ENCODE measurements at regions not wholly inside any gene's neighbourhood (a gene's known extent, or its start where the extent isn't known, plus 50 kb on each side); places are given as distances from the start of the nearest gene placed in this dataset.

DNA sequence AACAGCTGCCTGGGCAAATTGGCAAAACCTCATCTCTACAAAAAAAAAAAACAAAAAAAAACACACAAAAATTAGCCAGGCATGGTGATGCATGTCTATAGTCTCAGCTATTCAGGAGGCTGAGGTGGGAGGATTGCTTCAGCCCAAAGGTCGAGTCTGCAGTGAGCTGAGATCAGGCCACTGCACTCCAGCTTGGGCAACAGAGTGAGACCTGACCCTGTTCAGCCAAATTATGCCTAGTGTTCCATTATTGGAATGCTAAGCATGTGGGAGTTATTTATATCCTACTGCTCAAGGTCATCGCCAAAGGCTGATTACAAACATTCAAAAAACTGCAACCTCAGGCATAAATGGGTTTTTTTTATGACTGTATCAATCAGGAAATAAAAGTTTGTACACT, 1251.0 kb upstream of the PCDH9 start:
- Mint-ChIP-seq H3K36me3 (ENCODE audit: low read depth) (no peaks in the 10 kb centered on the region), H3K27me3 (no peaks in the 10 kb centered on the region), H3K27ac (no peak overlapping the region), H3K4me1 (no peaks in the 10 kb centered on the region), H3K4me3 (no peak overlapping the region), H3K9me3 (peaks cover 6% of the 10 kb centered on the region)
- ATAC-seq (replicated peaks): no peak

DNA sequence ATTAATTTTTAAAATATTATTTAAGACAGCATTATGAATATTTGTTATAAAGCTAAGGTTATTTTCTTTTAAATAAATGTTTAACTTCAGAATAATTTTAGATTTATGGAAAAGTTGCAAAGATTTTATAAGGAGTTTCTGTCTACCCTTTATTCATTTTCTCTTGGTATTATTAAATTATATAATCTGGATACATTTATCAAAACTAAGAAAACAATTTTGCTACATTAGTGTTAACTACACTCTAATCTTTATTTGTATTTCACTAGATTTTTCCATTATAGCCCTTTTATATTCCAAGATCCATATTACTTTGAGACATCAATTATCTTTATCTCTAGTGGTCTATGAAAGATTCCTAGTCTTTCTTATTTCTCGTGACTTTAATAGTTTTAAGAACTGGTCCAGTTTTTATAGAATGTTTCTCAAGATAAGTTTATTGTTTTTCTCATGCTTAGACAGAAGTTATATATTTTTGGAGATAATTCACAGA, 1243.7 kb upstream of the PCDH9 start:
- no peaks in the 10 kb centered on the region for H3K36me3 Mint-ChIP-seq (ENCODE audit: low read depth)
- H3K27ac Mint-ChIP-seq: no peak overlapping the region
- H3K4me1 Mint-ChIP-seq: no peaks in the 10 kb centered on the region
- no peaks in the 10 kb centered on the region for H3K27me3 Mint-ChIP-seq
- no peak overlapping the region for H3K4me3 Mint-ChIP-seq
- peaks cover 5% of the 10 kb centered on the region for H3K9me3 Mint-ChIP-seq
- no peak for ATAC-seq (replicated peaks)

DNA sequence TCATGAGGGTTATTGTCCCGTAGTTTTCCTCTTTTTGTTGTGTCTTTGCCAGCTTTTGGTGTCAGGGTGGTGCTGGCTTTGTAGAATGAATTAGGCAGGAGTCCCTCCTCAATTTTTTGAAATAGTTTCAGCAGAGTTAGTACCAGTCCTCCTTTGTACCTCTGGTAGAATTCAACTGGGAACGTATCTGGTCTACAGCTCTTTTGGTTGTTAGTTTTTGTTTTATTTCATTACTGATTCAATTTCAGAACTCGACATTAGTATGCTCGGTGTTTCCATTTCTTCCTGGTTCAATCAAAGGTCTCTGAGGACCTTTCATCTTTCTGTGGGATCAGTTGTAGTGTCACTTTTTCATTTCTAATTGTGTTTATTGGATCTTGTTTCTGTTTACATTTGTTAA, 1237.0 kb upstream of the PCDH9 start:
- Mint-ChIP-seq H3K4me3 (no peak overlapping the region), H3K4me1 (no peaks in the 10 kb centered on the region), H3K27me3 (no peaks in the 10 kb centered on the region), H3K27ac (no peak overlapping the region), H3K9me3 (peaks cover 8% of the 10 kb centered on the region), H3K36me3 (ENCODE audit: low read depth) (no peaks in the 10 kb centered on the region)
- ATAC-seq (replicated peaks): no peak

DNA sequence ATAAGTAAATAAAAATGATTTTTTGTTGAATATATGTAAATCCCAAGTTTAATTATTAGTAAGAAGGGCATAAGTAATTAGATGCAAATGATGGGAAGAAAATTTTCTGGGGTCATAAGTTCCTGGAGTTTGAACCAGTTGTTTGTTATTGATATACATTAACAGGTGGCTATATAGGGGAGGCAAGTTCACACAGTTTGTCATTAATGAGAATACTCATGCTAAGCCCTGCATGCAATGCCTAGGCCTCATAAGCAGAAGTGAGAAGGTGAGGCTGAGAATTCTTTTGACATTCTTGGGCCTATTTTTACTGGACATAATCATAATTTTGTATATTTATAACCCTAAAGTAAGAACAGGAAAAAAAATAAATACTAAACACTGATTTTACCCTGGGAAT, 1210.7 kb upstream of the PCDH9 start:
- Mint-ChIP-seq H3K4me1 (no peaks in the 10 kb centered on the region), H3K9me3 (peaks cover 5% of the 10 kb centered on the region), H3K27ac (no peak overlapping the region), H3K36me3 (ENCODE audit: low read depth) (no peaks in the 10 kb centered on the region), H3K27me3 (no peaks in the 10 kb centered on the region), H3K4me3 (no peak overlapping the region)
- no peak for ATAC-seq (replicated peaks)

DNA sequence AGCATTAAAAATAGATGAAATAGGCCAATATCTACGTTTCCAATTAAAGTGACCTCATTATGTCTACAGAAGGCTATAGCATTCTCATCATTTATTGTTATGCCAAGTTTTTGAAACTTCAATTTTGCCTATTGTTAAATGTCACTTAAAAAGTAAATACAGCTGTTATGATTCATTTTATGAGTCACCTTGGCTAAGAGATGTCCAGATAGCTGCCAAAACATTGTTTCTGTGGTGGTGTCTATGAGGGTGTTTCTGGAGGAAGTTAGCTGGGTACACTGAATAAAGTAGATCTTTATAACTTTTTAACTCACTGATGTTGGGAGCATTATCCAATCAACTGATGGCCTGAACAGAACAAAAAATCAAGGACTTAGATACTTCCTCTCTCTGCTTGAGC, 1209.7 kb upstream of the PCDH9 start:
- no peak overlapping the region for H3K4me3 Mint-ChIP-seq
- ATAC-seq (replicated peaks): no peak
- H3K27ac Mint-ChIP-seq: no peak overlapping the region
- H3K27me3 Mint-ChIP-seq: no peaks in the 10 kb centered on the region
- no peaks in the 10 kb centered on the region for H3K36me3 Mint-ChIP-seq (ENCODE audit: low read depth)
- no peaks in the 10 kb centered on the region for H3K4me1 Mint-ChIP-seq
- no peaks in the 10 kb centered on the region for H3K9me3 Mint-ChIP-seq

DNA sequence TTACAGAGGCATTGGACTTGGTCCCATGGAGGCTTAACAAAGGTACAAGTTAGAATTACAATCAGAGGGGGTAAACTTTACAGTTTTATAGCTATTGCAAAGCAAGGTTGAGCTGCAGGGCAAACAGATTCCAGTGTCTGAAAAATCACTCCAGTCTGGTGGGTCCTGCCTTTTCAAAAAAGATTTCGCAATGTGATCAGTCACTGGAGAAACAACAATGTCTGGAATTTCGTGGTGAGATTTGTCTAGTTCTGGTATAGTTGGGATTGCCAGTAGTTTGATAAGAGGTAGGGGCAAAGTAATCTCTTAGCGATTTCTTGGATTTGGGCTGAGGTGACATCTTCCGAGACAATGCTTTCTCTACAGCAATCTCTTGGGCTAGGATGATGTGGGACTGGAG, 1198.2 kb upstream of the PCDH9 start:
- no peak overlapping the region for H3K4me3 Mint-ChIP-seq
- no peaks in the 10 kb centered on the region for H3K27me3 Mint-ChIP-seq
- no peaks in the 10 kb centered on the region for H3K36me3 Mint-ChIP-seq (ENCODE audit: low read depth)
- ATAC-seq (replicated peaks): no peak
- H3K27ac Mint-ChIP-seq: no peak overlapping the region
- no peaks in the 10 kb centered on the region for H3K4me1 Mint-ChIP-seq
- H3K9me3 Mint-ChIP-seq: peaks cover 17% of the 10 kb centered on the region

DNA sequence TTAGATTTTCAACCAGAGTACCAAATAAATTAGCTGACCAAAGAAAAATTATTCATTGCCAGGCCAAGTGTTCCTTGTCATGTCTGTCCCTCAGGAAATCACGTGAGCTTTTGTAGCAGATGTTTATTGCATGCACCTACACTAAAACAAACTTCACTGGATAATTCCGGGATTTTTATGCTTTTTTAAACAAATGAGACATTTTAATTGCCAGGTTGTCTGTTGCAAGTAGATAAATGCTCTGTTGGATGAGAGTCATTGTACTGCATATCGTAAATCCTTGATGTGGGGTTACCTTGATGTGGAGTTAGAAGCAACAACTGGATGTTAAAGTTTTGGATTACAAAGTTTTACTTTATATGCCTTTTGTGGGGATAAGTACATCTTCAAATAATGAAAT, 1187.7 kb upstream of the PCDH9 start:
- H3K9me3 Mint-ChIP-seq: peaks cover 22% of the 10 kb centered on the region
- H3K36me3 Mint-ChIP-seq (ENCODE audit: low read depth): no peaks in the 10 kb centered on the region
- H3K27me3 Mint-ChIP-seq: no peaks in the 10 kb centered on the region
- no peak overlapping the region for H3K27ac Mint-ChIP-seq
- H3K4me3 Mint-ChIP-seq: no peak overlapping the region
- no peaks in the 10 kb centered on the region for H3K4me1 Mint-ChIP-seq
- no peak for ATAC-seq (replicated peaks)

DNA sequence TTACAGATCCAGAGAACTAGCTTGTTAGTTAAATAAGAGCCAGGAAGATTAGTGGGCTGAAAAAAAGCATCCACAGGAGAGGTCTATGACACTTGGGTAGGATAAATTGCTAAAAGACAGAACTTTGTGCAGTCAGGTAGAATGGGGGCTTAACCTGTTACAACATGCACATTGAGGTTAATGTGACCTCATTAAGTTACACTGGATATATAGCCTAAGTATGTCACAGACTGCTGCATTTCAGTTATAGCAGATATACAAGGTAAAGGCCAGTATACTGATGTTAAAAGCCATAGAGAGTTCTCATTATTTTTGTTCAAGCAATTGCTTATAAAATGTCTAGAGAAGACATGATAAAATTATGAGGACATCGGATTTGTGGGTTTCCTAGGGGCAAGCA, 1179.9 kb upstream of the PCDH9 start:
- no peaks in the 10 kb centered on the region for H3K36me3 Mint-ChIP-seq (ENCODE audit: low read depth)

DNA sequence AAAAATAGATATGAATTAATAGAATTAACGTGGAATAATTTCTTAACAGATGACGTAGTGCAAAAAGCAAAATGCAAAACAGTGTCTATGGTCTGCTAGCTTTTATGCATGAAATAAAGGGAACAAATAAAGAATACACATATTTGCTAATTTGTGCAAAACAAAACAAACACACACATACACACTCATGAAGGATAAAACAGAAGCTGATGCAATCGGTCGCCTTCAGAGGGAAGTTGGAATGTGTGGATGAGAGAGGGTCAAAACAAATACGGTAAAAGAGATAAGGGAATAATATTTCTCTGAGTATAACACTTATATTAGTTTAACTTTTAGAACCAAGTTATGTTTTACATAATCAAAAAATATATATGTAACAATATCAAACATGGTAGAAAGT, 1160.9 kb upstream of the PCDH9 start:
- no peaks in the 10 kb centered on the region for H3K4me1 Mint-ChIP-seq
- ATAC-seq (replicated peaks): no peak
- H3K27ac Mint-ChIP-seq: no peak overlapping the region
- peaks cover 18% of the 10 kb centered on the region for H3K9me3 Mint-ChIP-seq
- no peaks in the 10 kb centered on the region for H3K27me3 Mint-ChIP-seq
- H3K36me3 Mint-ChIP-seq (ENCODE audit: low read depth): no peaks in the 10 kb centered on the region
- no peak overlapping the region for H3K4me3 Mint-ChIP-seq

More for the DNA sequence above, 1179.9 kb upstream of the PCDH9 start:
- peaks cover 15% of the 10 kb centered on the region for H3K9me3 Mint-ChIP-seq
- no peaks in the 10 kb centered on the region for H3K4me1 Mint-ChIP-seq
- no peak overlapping the region for H3K4me3 Mint-ChIP-seq
- no peak overlapping the region for H3K27ac Mint-ChIP-seq
- no peaks in the 10 kb centered on the region for H3K27me3 Mint-ChIP-seq
- ATAC-seq (replicated peaks): no peak

DNA sequence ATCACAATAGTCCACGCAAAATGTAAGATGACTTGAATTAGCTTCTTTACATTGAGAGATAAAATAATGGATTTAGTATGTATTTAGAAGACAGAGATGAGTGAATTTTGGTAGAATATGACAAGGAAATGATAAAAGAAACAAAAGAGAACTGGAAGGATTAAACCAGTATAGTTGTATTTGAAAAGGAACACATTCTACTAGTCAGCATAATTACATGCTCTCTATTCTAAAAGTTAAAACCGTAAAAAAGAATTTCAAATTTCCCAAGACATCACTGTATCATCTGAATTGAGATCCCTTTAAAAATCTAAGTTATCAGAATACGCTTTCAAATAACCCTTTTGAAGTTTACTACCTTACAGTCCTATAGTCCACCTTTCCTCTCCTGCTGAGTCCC, 1156.7 kb upstream of the PCDH9 start:
- Mint-ChIP-seq H3K4me1 (no peaks in the 10 kb centered on the region), H3K4me3 (no peak overlapping the region), H3K36me3 (ENCODE audit: low read depth) (no peaks in the 10 kb centered on the region), H3K9me3 (peaks cover 18% of the 10 kb centered on the region), H3K27ac (no peak overlapping the region), H3K27me3 (no peaks in the 10 kb centered on the region)
- no peak for ATAC-seq (replicated peaks)

DNA sequence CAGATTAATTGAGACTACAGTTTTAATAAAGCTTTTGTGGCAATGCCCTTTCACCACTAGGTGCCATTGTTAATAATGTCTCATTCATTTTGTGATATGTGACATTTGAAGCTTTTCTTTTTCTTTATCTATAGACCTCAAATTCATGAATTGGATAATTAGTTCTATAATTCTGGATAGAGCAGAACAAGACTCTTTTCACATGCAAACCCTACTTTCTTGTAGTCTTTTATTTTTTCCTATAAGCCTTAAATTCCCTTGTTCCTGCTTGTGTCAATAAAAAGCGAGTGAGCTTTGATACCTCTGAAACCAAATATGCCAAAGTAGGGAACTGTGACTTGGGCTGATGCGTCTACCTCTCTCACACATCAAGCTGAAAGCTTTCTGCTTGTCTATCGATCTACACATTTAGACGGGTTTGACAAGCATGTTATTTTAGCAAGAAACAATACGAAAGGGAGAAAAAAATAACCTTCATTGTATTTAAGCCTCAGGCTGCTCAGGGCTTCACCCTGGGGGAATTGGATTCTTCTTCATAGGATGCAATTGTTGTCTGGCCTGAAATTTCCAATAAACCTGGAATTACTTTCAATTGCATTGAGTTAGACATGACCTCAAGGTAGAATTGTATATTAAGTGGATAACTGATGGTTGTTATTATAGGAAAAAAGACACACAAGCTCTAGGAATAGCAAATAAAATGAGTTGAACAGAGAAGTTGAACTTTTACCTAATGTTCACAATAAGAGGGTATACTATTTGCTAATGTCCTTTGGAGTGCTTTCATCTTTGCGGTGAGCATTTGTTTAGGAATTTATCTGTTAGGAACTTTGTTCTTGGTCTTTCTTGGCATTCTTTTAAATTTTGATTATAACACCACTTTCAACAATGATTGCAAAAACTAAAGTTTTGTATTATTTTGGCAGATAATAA, 1150.2 kb upstream of the PCDH9 start:
- Mint-ChIP-seq H3K36me3 (ENCODE audit: low read depth) (no peaks in the 10 kb centered on the region), H3K9me3 (peaks cover 11% of the 10 kb centered on the region), H3K4me1 (no peaks in the 10 kb centered on the region), H3K27ac (no peak overlapping the region), H3K27me3 (no peaks in the 10 kb centered on the region), H3K4me3 (no peak overlapping the region)
- ATAC-seq (replicated peaks): no peak

DNA sequence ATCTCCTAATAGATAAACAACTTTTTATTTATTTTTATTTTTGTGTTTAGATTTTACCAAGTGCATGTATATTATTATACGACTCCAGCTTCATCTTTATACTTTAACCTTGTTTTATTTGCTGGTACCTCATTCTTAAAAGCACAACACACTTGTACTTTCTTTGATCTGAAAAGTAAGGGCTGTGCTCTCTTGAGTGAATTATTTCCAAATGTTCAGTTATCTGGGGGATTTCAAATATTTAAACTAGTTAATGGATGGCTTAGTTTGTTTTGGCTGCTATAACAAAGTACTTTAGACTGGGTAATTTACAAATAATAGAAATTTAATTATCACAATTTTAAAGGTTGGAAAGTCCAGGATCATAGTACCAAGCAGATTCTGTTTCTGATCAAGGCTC, 1148.2 kb upstream of the PCDH9 start:
- H3K4me1 Mint-ChIP-seq: no peaks in the 10 kb centered on the region
- H3K27me3 Mint-ChIP-seq: no peaks in the 10 kb centered on the region
- H3K9me3 Mint-ChIP-seq: peaks cover 14% of the 10 kb centered on the region
- H3K4me3 Mint-ChIP-seq: no peak overlapping the region
- no peaks in the 10 kb centered on the region for H3K36me3 Mint-ChIP-seq (ENCODE audit: low read depth)
- no peak for ATAC-seq (replicated peaks)
- no peak overlapping the region for H3K27ac Mint-ChIP-seq

DNA sequence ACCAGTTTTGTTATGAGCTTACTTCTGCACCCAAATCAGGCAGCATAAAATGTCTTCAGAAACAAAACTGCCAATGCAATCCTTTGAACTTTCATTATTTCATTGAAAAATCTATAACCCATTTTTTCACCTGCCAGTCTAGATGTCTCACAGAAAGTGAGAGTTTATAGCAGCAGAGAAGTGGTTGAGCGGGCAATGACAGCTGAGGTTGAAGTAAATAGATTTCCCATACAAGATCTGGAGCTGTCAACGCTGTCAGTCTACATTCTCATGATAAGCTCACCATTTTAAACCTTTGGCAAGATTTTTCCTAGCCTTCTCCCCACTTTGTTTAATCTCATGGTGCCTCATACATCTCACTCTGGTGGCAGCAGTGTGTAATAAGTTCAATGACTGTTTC, 1144.9 kb upstream of the PCDH9 start:
- H3K9me3 Mint-ChIP-seq: peaks cover 18% of the 10 kb centered on the region
- H3K4me3 Mint-ChIP-seq: no peak overlapping the region
- ATAC-seq (replicated peaks): no peak
- no peak overlapping the region for H3K27ac Mint-ChIP-seq
- no peaks in the 10 kb centered on the region for H3K4me1 Mint-ChIP-seq
- no peaks in the 10 kb centered on the region for H3K36me3 Mint-ChIP-seq (ENCODE audit: low read depth)
- no peaks in the 10 kb centered on the region for H3K27me3 Mint-ChIP-seq

DNA sequence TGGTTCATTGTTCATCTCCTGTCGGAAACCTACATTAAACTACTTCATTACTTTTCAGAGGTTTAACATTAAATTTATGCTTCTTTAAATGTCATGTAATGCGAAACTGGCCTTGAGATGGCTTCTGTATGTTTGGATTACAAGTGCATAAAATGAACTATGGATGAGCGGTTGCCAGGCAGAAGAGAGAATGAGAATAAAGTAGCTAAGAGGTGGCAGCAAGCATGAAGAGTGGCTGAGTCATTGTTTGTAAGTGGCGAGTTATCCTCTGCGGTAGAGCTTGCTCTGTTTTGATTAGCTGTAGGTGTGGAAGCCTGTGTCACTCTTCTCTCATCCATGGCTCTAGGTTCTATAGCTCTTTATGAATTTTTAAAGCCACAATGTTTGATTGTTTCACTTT, 1139.6 kb upstream of the PCDH9 start:
- H3K36me3 Mint-ChIP-seq (ENCODE audit: low read depth): no peaks in the 10 kb centered on the region
- H3K4me3 Mint-ChIP-seq: no peak overlapping the region
- no peak for ATAC-seq (replicated peaks)
- peaks cover 9% of the 10 kb centered on the region for H3K9me3 Mint-ChIP-seq
- no peaks in the 10 kb centered on the region for H3K27me3 Mint-ChIP-seq
- H3K4me1 Mint-ChIP-seq: no peaks in the 10 kb centered on the region
- no peak overlapping the region for H3K27ac Mint-ChIP-seq

DNA sequence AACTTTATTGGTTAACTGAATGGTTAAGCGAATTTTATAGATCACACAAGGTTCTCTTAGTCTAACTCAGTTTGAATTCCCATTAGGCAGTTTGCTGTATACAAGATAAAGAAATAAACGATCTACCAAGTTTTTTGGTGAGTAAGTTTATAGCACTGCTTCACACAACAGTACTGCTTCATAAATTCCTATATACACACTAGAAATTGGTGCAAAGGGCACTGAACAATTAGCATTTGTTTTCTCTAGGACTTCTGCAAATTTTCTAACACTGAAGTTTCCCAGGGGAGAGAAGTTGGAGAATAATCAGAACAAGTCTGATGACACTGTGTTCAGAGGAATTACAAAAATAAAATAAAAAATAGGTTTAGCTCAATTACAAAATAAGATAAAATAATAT, 1138.8 kb upstream of the PCDH9 start:
- no peaks in the 10 kb centered on the region for H3K4me1 Mint-ChIP-seq
- no peaks in the 10 kb centered on the region for H3K36me3 Mint-ChIP-seq (ENCODE audit: low read depth)
- no peak overlapping the region for H3K27ac Mint-ChIP-seq
- H3K4me3 Mint-ChIP-seq: no peak overlapping the region
- ATAC-seq (replicated peaks): no peak
- H3K9me3 Mint-ChIP-seq: peaks cover 9% of the 10 kb centered on the region
- no peaks in the 10 kb centered on the region for H3K27me3 Mint-ChIP-seq

All from activated T-helper 17 cell treated with anti-CD3 and anti-CD28 coated beads, Interleukin-2, amount 50 U/mL, for 72 hours (primary cell).